HCT116 (cell line): ENCODE measurements at regions not wholly inside any gene's neighbourhood (a gene's known extent, or its start where the extent isn't known, plus 50 kb on each side); places are given as distances from the start of the nearest gene placed in this dataset.

Source experiments
- CTCF ChIP-seq, 3 experiments: fragments of 200-600 bp in 1 of 3; sonication (generic) in 1 of 3; IDR thresholded peaks in 2 of 3; conservative IDR thresholded peaks in 1 of 3; 2 replicates each; pipeline ENCODE4 v1.5.1; 2012 to 2017; ENCODE audit warnings: low read depth in 2 of 3, low read length in 2 of 3, antibody characterized with exemption in 1 of 3, borderline replicate concordance in 1 of 3, control low read depth in 1 of 3, mild to moderate bottlenecking in 1 of 3, mixed read lengths in 1 of 3, mixed run types in 1 of 3, moderate library complexity in 1 of 3; ENCODE audit not compliant: insufficient read depth in 1 of 3
- EZH2 ChIP-seq: fragments of 200-600 bp; sonication (generic); IDR thresholded peaks from 2 replicates; pipeline ENCODE4 v1.6.1; 2017; ENCODE audit warnings: antibody characterized with exemption, mixed run types
- JUND ChIP-seq: IDR thresholded peaks from 2 replicates; pipeline ENCODE4 v1.6.1; 2012
- MAX ChIP-seq: IDR thresholded peaks from 2 replicates; pipeline ENCODE4 v1.6.1; 2012
- POLR2A ChIP-seq: IDR thresholded peaks from 2 replicates; pipeline ENCODE4 v1.7.0; 2011; ENCODE audit warnings: borderline replicate concordance; ENCODE audit not compliant: insufficient read depth, insufficient read length; ENCODE audit errors: extremely low read depth
- SP1 ChIP-seq: IDR thresholded peaks from 2 replicates; pipeline ENCODE4 v1.6.1; 2012; ENCODE audit warnings: low read depth

- TF ChIP-seq CTCF (IDR thresholded peaks at IDR 0.05 in 2 of 3, conservative IDR thresholded peaks at IDR 0.05 in 1 of 3; ENCODE audit: borderline replicate concordance in 1 of 3, insufficient read depth in 1 of 3, low read depth in 2 of 3, low read length in 2 of 3), result 0 out of 6 replicates have a peak, but pooled peaks of 1 of the 3 experiments have one; percentile 8
- no peak for TF ChIP-seq JUND
- TF ChIP-seq MAX, result no peak
- TF ChIP-seq POLR2A, result no peak
- TF ChIP-seq EZH2, result no peak
- no peak for TF ChIP-seq SP1
These were observed 58.7 kb upstream of the TGM3 start for GRCh38 chr20:2237059-2237458.
